CD4-positive, alpha-beta T cell treated with Interleukin-15 for 4 hours (primary cell): ENCODE measurements at regions not wholly inside any gene's neighbourhood (a gene's known extent, or its start where the extent isn't known, plus 50 kb on each side); places are given as distances from the start of the nearest gene placed in this dataset.

Experiments
- DNase-seq: peaks from one replicate; pipeline ENCODE4 v3.0.0-alpha.2; 2020; ENCODE audit warnings: low spot score

DNA sequence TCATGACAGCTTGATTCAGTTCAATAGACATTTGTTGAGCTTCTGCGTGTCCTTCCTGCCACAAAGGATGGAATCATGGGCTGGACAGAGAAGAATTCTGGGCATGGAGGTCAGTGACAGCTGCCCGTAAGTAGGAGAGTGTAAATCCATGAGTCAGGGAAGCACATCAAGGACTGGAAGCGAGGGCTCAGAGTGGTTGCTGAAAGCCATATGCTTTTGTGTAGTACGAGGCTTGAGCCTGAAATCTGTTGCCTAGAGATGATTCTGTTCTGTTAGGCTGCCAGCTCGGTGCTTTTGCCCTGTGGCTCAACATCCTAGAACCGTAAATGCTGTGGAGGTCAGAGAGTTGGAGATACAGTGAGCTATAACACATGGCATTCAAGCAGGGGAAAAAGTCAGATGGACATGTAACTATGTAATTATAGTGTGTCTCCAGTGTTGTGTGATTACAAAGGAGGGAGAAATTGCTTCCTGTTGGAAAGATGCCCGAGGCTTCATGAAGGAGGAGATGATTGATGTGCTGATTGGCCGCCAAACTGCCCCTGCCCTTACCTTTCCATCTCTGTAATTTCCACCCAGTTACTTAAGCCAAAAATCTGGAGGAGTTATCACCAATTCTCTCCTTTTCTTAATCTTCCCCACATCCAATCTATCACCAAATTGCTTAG is 92.8 kb upstream of the CACNA1E start:
- no peak for DNase-seq

DNA sequence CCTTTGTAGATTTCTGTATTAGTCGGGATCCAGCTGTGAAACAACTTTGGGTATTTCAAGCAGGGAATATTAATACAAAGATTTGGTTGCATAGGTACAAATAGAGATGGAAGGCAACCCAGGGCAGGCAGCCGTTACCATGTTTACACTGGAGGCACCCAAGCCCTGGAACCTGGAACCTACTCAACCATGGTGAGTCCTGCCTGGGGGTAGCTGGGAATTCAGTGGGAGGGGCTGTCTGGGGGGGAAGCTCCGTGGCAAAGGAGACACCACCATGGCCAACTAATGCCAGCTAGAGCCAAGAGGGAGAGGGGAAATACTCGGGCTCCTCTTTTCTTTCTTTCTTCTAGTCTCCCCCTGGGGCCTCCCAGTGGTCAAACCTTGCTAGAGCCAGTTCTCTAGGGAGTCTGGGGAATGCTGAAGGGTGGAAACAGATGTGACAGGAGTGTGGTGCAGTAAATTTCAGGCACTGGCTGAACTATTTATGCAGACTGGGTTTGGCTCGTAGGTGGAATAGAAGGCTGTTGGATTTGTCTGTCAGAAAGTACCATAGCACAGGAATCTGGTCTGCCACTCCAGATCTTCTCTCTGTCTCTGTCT is 91.9 kb upstream of the CACNA1E start:
- no peak for DNase-seq

- no peak for DNase-seq
Measured at GRCh38 chr1:181392133-181392532, 91.2 kb upstream of the CACNA1E start.

DNA sequence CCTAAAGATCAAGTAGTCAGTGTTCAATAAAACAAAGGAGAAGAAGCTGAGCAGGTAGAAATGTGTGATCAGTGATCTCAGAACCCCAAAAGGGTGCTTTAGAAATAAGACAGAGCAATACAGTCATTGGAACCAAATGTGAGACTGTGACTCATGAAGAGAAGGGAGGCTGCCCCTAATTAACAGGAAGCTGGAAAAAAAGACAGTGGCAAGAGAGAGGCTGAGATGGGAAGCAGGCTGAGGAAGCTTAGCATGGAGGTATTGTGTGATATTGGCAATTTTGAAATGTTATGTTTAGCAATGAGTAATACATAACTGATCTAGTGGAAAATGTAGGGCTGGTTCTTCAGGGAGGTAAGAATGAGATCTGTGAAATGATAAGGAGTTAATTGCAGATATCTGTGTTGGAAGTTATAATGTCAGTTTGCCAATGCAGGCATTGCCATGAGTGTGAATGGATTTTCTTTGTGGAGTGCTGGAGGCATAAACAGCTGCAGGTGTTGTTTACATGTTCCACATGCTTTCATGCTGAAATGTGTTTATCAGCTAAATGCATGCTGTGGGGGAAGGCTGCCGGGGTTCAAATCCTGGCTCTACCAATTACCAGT is 90.6 kb upstream of the CACNA1E start:
- no peak for DNase-seq

- DNase-seq = no peak
Measured at GRCh38 chr1:181394766-181395165, 88.6 kb upstream of the CACNA1E start.

- peak; percentile 46 for DNase-seq
Measured at GRCh38 chr1:181396171-181396670, 87.1 kb upstream of the CACNA1E start.

DNA sequence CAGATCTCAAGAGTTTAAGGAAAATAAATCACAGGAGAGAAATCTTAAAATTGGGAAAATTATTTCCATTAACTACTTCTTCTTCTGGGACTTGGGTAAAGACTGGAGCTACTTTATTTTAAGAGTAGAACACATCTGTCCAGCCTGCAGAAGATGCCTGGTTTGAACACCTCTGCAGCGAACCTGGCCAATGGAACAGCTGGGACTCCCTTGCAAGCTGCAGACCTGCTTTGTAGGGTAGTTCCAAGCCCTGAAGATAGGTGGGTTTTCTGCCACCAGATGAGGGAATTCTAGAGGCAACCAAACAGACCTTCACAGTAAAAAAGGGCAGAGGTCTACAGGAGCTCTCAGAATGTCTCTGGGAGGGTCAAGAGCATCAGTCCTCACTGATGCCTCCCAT is 86.5 kb upstream of the CACNA1E start:
- no peak for DNase-seq

GRCh38 chr1:181397845-181398244 is 85.5 kb upstream of the CACNA1E start:
- DNase-seq = peak; percentile 25

- DNase-seq = no peak
Measured at GRCh38 chr1:181398544-181398943, 84.8 kb upstream of the CACNA1E start.

DNA sequence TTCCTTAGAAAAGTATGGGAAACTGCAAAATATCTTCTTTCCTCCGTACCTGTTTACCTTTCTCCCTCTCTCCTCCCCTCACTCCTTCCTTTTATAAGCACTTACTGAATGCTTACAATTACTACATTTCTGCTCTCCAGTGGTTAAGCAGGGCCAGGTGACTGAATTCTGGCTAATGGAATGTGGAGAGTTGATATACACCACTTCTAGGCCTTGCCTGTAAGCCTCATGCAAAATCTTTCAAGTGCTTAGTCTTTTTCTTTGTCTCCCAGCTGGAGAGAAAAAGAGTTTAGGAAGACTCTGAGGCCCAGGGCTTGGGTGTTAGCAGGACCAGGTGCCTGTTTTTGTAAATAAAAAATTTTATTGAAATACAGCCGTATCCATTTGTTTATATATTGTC is 77.7 kb upstream of the CACNA1E start:
- DNase-seq = no peak

GRCh38 chr1:181406989-181407388 is 76.3 kb upstream of the CACNA1E start:
- DNase-seq = no peak

- DNase-seq = no peak
Measured at GRCh38 chr1:181409981-181410380, 73.3 kb upstream of the CACNA1E start.

- no peak for DNase-seq
Measured at GRCh38 chr1:181412746-181413145, 70.6 kb upstream of the CACNA1E start.

DNA sequence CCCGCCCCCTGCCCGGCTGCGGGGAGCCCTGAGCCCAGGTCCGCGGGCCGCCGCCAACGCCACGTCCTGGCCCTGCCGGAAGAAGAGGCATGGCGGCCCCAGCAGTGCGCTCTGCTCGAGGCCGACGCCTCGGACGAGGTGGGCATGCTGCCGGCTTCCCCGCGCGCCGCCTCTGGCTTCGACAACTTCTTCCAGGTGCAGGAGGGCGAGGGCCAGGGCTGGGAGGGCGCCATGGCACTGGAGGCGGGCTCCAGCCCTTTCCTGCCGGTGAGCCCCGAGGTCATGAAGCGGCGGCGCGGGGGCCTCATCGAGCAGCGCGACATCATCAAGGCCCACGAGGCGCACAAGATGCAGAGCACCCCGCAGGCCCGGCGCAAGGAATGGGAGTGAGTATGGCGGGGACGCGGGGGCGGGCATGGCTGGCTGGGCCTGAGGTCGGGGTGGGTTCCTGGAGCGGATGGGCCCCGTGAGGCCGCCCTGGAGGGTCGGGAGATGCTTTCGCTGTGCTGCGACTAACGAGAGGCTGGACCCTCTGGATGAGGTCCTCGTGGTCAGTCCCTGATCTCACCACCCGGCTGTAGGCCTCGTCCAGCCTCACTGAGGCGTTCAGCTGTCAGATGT is 70.0 kb upstream of the CACNA1E start:
- DNase-seq = no peak

GRCh38 chr1:181413836-181414235 is 69.5 kb upstream of the CACNA1E start:
- no peak for DNase-seq

DNA sequence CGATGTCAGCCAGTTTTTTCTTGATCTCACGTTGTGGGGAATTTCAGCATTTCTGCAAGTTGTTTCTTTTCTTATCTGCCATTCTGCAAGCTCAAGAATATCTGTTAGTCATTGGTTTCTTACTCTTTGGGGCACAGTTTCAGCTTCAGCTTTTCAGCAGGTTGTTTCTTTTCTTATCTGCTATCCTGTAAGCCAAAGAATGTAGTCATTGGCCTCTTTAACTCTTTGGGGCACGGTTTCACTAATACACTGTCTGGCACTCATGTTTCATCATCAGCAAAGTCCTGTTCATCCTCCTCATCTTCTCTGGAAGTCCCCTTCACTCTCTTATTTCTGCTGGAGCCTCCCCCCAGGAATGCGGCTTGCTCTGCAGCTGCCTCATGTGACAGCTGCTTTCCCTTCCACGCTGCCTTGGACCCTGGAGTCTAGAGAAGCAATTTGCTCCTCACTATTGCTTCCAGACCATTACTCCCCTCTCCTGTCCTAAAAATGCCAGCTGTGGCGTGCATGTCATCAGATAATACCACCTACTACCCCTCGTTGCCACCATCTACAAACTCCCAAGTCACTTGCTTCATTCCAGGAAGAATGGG is 67.0 kb upstream of the CACNA1E start:
- no peak for DNase-seq

- DNase-seq = no peak
Measured at GRCh38 chr1:181417915-181418314, 65.4 kb upstream of the CACNA1E start.

GRCh38 chr1:181423301-181423918 is 59.9 kb upstream of the CACNA1E start:
- DNase-seq = peak; percentile 27

DNA sequence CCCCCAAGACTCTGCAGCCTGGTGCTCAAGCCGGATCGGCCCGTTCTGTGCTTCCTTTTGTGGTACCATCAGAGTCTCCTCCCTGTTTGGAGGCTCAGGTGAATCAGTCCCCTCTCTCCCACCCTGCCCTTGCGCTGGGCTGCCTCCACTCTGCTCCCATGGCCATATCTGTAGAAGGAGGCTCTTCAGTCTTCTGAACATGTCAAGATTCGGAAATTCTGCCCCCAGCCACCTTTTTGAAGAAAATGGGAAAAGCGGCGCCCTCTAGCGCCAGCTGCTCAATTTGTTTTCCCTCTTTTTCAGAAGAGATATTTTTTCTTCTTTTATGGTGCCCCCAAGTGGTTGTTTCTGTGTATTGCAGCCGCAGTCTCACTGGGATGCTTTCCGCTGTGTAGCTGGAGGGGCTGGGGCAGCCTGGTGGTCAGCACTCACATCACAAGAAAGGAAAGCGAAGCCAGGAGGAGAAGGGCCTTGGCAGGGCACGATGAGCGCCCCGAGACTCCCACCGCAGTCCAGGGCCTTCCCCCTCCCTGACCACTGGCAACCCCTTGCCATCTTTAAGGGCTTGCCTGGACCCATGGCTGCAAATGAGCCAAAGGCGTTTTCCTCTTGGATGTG is 58.4 kb upstream of the CACNA1E start:
- DNase-seq = peak; percentile 71

- DNase-seq = no peak
Measured at GRCh38 chr1:181425566-181425965, 57.8 kb upstream of the CACNA1E start.

- no peak for DNase-seq
Measured at GRCh38 chr1:181429462-181429861, 53.9 kb upstream of the CACNA1E start.
